ENCODE measurements at regions not wholly inside any gene's neighbourhood (a gene's known extent, or its start where the extent isn't known, plus 50 kb on each side); places are given as distances from the start of the nearest gene placed in this dataset.
"Not testable (repeated sequence)": the region's sequence is repeated elsewhere in the genome, so short reads cannot be mapped to it uniquely, and the experiment has no call there.

GRCh38 chrY:19644889-19645638, 99.5 kb downstream of the KDM5D start:
- DNase-seq (no peak), ATAC-seq (no peak)

- no peak for ATAC-seq
- no peak for DNase-seq
These were observed 106.7 kb downstream of the KDM5D start for GRCh38 chrY:19637651-19638347.

GRCh38 chrY:19628926-19629325, 115.6 kb downstream of the KDM5D start:
- no peak for DNase-seq

GRCh38 chrY:19622392-19622791, 122.1 kb downstream of the KDM5D start:
- no peak for ATAC-seq
- DNase-seq, result no peak

More at GRCh38 chrY:19628926-19629325, 115.6 kb downstream of the KDM5D start:
- ATAC-seq, result no peak

- DNase-seq, result no peak
- ATAC-seq, result no peak
These were observed 122.8 kb downstream of the KDM5D start for GRCh38 chrY:19621756-19622155.

- DNase-seq (no peak), ATAC-seq (no peak)
These were observed 143.4 kb downstream of the KDM5D start for GRCh38 chrY:19601113-19601512.

GRCh38 chrY:19600711-19601110, 143.8 kb downstream of the KDM5D start:
- DNase-seq (no peak), ATAC-seq (no peak)

- DNase-seq (no peak), ATAC-seq (no peak)
These were observed 154.3 kb downstream of the KDM5D start for GRCh38 chrY:19590235-19590634.

- ATAC-seq (no peak), DNase-seq (no peak)
These were observed 154.9 kb downstream of the KDM5D start for GRCh38 chrY:19589664-19590063.

- no peak for DNase-seq
These were observed 157.2 kb downstream of the KDM5D start for GRCh38 chrY:19587311-19587710.

GRCh38 chrY:19580990-19581389, 163.5 kb downstream of the KDM5D start:
- not testable (repeated sequence) for ATAC-seq, DNase-seq

More at GRCh38 chrY:19587311-19587710, 157.2 kb downstream of the KDM5D start:
- no peak for ATAC-seq

GRCh38 chrY:19578281-19578874, 166.1 kb downstream of the KDM5D start:
- ATAC-seq (no peak), DNase-seq (no peak)

- DNase-seq (no peak), ATAC-seq (no peak)
These were observed 167.3 kb downstream of the KDM5D start for GRCh38 chrY:19577250-19577649.

- peak; percentile 20 for ATAC-seq
These were observed 169.6 kb downstream of the KDM5D start for GRCh38 chrY:19574939-19575338.

GRCh38 chrY:19573646-19574045, 170.9 kb downstream of the KDM5D start:
- ATAC-seq, result no peak
- DNase-seq, result no peak

More at GRCh38 chrY:19574939-19575338, 169.6 kb downstream of the KDM5D start:
- DNase-seq, result no peak

- peak; percentile 11 for ATAC-seq
These were observed 173.5 kb downstream of the KDM5D start for GRCh38 chrY:19570999-19571398.

GRCh38 chrY:19567943-19568342, 176.6 kb downstream of the KDM5D start:
- no peak for DNase-seq
- ATAC-seq, result no peak

More at GRCh38 chrY:19570999-19571398, 173.5 kb downstream of the KDM5D start:
- no peak for DNase-seq

GRCh38 chrY:19567051-19567921, 177.2 kb downstream of the KDM5D start:
- ATAC-seq (peak; percentile 94), DNase-seq (peak; percentile 73)

- DNase-seq (no peak), ATAC-seq (no peak)
These were observed 185.4 kb downstream of the KDM5D start for GRCh38 chrY:19559161-19559560.

- no peak for DNase-seq
- no peak for ATAC-seq
These were observed 194.7 kb downstream of the KDM5D start for GRCh38 chrY:19549671-19550466.
